H1 (cell line): ENCODE measurements at regions not wholly inside any gene's neighbourhood (a gene's known extent, or its start where the extent isn't known, plus 50 kb on each side); places are given as distances from the start of the nearest gene placed in this dataset.
"Not testable (repeated sequence)": the region's sequence is repeated elsewhere in the genome, so short reads cannot be mapped to it uniquely, and the experiment has no call there.

Source experiments
- CTCF ChIP-seq, 3 experiments: IDR thresholded peaks; 1 replicate in 2 of 3; 2 replicates in 1 of 3; pipeline versions ENCODE4 v1.5.1 to v1.6.1; 2011; ENCODE audit warnings: low read length in 3 of 3, mild to moderate bottlenecking in 3 of 3, inconsistent platforms in 2 of 3, low read depth in 1 of 3, moderate library complexity in 1 of 3; ENCODE audit not compliant: insufficient read depth in 1 of 3; ENCODE audit errors: control extremely low read depth in 1 of 3
- EGR1 ChIP-seq: IDR thresholded peaks from 2 replicates; pipeline ENCODE4 v1.6.1; 2011; ENCODE audit warnings: low read depth, low read length, borderline replicate concordance
- JUND ChIP-seq: IDR thresholded peaks from 2 replicates; pipeline ENCODE4 v1.6.1; 2011; ENCODE audit warnings: mild to moderate bottlenecking, improper control_type of control experiment, low read length
- POLR2AphosphoS5 ChIP-seq: IDR thresholded peaks from 2 replicates; pipeline ENCODE4 v1.6.1; 2011; ENCODE audit warnings: low read depth, low read length
- RFX5 ChIP-seq: IDR thresholded peaks from 2 replicates; pipeline ENCODE4 v1.6.1; 2011; ENCODE audit warnings: low read depth, low read length, improper control_type of control experiment, borderline replicate concordance

GRCh38 chr11:127772938-127773337 lies 772.4 kb upstream of the KIRREL3 start:
- not testable (repeated sequence) for TF ChIP-seq RFX5; JUND; POLR2AphosphoS5; CTCF (IDR thresholded peaks at IDR 0.05; ENCODE audit: control extremely low read depth in 1 of 3, insufficient read depth in 1 of 3, low read depth in 1 of 3, low read length in 3 of 3); EGR1
